ENCODE measurements at regions not wholly inside any gene's neighbourhood (a gene's known extent, or its start where the extent isn't known, plus 50 kb on each side); places are given as distances from the start of the nearest gene placed in this dataset.

DNA sequence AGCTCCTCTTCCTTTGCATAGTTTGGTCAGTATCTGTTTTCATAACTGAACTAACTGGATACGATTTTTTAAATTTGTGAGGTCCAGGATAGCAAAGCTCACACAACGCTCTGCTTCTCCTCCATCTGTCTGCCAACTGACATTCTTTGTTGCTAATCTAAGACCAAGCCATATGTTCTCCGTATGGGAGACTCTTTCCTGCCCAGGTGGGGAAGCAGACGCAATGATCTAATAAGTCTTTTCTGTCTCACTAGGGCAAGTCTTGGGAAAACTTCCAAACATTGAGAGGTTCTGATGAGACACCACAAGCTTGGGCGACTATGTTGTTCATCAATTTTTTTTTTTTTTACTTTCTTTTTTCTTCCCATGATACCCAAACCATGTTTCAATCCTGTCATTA is 558.5 kb downstream of the EFNA5 start:
- ChIA-PET POLR2A (no interaction called here), CTCF (no interaction called here)
- intact Hi-C loops (cut with micrococcal nuclease) = no loop called here
- Mint-ChIP-seq H3K4me3 (no peak overlapping the region), H3K9me3 (peaks cover 4% of the 10 kb centered on the region), H3K36me3 (no peaks in the 10 kb centered on the region), H3K27me3 (no peaks in the 10 kb centered on the region), H3K4me1 (ENCODE audit: low read depth) (no peaks in the 10 kb centered on the region), H3K27ac (no peak overlapping the region)
- no peak for DNase-seq

GRCh38 chr5:107104040-107104995 is 566.4 kb downstream of the EFNA5 start:
- Mint-ChIP-seq H3K4me3 (no peak overlapping the region), H3K36me3 (no peaks in the 10 kb centered on the region), H3K4me1 (ENCODE audit: low read depth) (no peaks in the 10 kb centered on the region), H3K9me3 (no peaks in the 10 kb centered on the region), H3K27ac (no peak overlapping the region), H3K27me3 (no peaks in the 10 kb centered on the region)
- CTCF ChIA-PET = no interaction called here
- intact Hi-C loops (cut with micrococcal nuclease) = no loop called here
- DNase-seq = no peak
- POLR2A ChIA-PET = no interaction called here

- Mint-ChIP-seq H3K4me3 (no peak overlapping the region), H3K4me1 (ENCODE audit: low read depth) (no peaks in the 10 kb centered on the region), H3K27ac (no peak overlapping the region), H3K9me3 (no peaks in the 10 kb centered on the region), H3K27me3 (no peaks in the 10 kb centered on the region), H3K36me3 (no peaks in the 10 kb centered on the region)
- intact Hi-C loops (cut with micrococcal nuclease) = no loop called here
- DNase-seq = no peak
- ChIA-PET POLR2A (no interaction called here), CTCF (no interaction called here)
These were observed 567.2 kb downstream of the EFNA5 start for GRCh38 chr5:107103522-107103921.

- no peak for DNase-seq
- no peaks in the 10 kb centered on the region for H3K4me1 Mint-ChIP-seq (ENCODE audit: low read depth)
- H3K9me3 Mint-ChIP-seq = no peaks in the 10 kb centered on the region
- POLR2A ChIA-PET = interaction anchor here (0.7 kb wide), 1 partner anchor 22 kb away, joined by 3 read pairs; no protein-coding TSS in a partner anchor
- H3K27ac Mint-ChIP-seq = no peak overlapping the region
- H3K4me3 Mint-ChIP-seq = no peak overlapping the region
- no peaks in the 10 kb centered on the region for H3K27me3 Mint-ChIP-seq
- intact Hi-C loops (cut with micrococcal nuclease) = no loop called here
- H3K36me3 Mint-ChIP-seq = no peaks in the 10 kb centered on the region
- CTCF ChIA-PET = no interaction called here
These were observed 570.6 kb downstream of the EFNA5 start for GRCh38 chr5:107100121-107100520.

DNA sequence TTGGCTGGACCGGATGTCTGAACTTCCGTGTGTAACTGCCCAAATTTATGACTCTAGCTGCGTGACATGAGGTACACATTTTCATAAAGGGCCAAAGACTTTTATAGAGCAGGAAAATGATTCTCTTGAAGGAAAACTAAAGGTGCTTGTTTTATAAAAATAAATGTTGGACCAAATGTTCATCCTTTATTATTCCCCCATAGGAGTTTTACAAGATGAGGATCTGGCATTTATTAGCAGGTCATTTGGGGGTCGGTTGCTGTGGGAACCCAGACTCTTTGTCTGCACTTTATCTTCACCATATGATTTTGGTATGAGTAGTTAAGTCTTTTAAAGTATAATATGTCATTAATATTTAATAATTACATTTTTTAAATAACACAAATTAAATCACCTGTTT is 571.2 kb downstream of the EFNA5 start:
- DNase-seq = no peak
- intact Hi-C loops (cut with micrococcal nuclease) = no loop called here
- Mint-ChIP-seq H3K36me3 (no peaks in the 10 kb centered on the region), H3K9me3 (no peaks in the 10 kb centered on the region), H3K27me3 (no peaks in the 10 kb centered on the region), H3K4me1 (ENCODE audit: low read depth) (no peaks in the 10 kb centered on the region), H3K27ac (no peak overlapping the region), H3K4me3 (no peak overlapping the region)
- CTCF ChIA-PET = no interaction called here
- POLR2A ChIA-PET = no interaction called here

- POLR2A ChIA-PET = no interaction called here
- peaks cover 3% of the 10 kb centered on the region for H3K9me3 Mint-ChIP-seq
These were observed 578.0 kb downstream of the EFNA5 start for GRCh38 chr5:107092695-107093094.

GRCh38 chr5:107090506-107090905 is 580.2 kb downstream of the EFNA5 start:
- Mint-ChIP-seq H3K4me3 (no peak overlapping the region), H3K9me3 (peaks cover 3% of the 10 kb centered on the region), H3K36me3 (no peaks in the 10 kb centered on the region), H3K27me3 (no peaks in the 10 kb centered on the region), H3K4me1 (ENCODE audit: low read depth) (no peaks in the 10 kb centered on the region), H3K27ac (no peak overlapping the region)
- no peak for DNase-seq
- intact Hi-C loops (cut with micrococcal nuclease) = no loop called here
- ChIA-PET POLR2A (no interaction called here), CTCF (no interaction called here)

More at GRCh38 chr5:107092695-107093094, 578.0 kb downstream of the EFNA5 start:
- intact Hi-C loops (cut with micrococcal nuclease) = no loop called here
- DNase-seq = no peak
- H3K4me1 Mint-ChIP-seq (ENCODE audit: low read depth) = no peaks in the 10 kb centered on the region
- CTCF ChIA-PET = no interaction called here
- no peaks in the 10 kb centered on the region for H3K27me3 Mint-ChIP-seq
- no peak overlapping the region for H3K27ac Mint-ChIP-seq
- H3K36me3 Mint-ChIP-seq = no peaks in the 10 kb centered on the region
- H3K4me3 Mint-ChIP-seq = no peak overlapping the region

GRCh38 chr5:107088907-107089306 is 581.8 kb downstream of the EFNA5 start:
- Mint-ChIP-seq H3K27me3 (no peaks in the 10 kb centered on the region), H3K27ac (no peak overlapping the region), H3K9me3 (peaks cover 3% of the 10 kb centered on the region), H3K4me1 (ENCODE audit: low read depth) (no peaks in the 10 kb centered on the region), H3K4me3 (no peak overlapping the region), H3K36me3 (no peaks in the 10 kb centered on the region)
- CTCF ChIA-PET = no interaction called here
- no peak for DNase-seq
- intact Hi-C loops (cut with micrococcal nuclease) = no loop called here
- POLR2A ChIA-PET = no interaction called here

DNA sequence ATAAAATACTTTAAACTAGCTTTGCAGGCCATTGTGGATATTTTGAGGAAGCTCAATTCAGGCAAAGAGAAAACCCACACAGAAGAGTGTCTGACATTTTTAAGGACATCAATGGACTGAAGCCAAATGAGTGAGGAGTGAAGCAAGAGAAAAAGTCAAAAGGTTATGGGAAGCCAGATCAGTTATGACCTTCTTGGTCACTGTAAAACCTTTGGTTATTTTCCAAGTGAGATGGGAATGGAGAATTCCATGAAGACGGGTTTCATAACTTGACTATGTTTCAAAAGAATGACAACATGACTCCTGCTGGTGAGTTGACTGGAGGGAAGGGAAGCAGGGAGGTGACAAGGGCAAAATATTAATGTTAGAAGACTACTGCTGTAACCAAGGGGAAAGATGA is 585.2 kb downstream of the EFNA5 start:
- no peak for DNase-seq
- Mint-ChIP-seq H3K36me3 (no peaks in the 10 kb centered on the region), H3K4me1 (ENCODE audit: low read depth) (no peaks in the 10 kb centered on the region), H3K4me3 (no peak overlapping the region), H3K27me3 (peaks cover 3% of the 10 kb centered on the region), H3K9me3 (no peaks in the 10 kb centered on the region), H3K27ac (no peak overlapping the region)
- CTCF ChIA-PET = no interaction called here
- intact Hi-C loops (cut with micrococcal nuclease) = no loop called here
- POLR2A ChIA-PET = no interaction called here

DNA sequence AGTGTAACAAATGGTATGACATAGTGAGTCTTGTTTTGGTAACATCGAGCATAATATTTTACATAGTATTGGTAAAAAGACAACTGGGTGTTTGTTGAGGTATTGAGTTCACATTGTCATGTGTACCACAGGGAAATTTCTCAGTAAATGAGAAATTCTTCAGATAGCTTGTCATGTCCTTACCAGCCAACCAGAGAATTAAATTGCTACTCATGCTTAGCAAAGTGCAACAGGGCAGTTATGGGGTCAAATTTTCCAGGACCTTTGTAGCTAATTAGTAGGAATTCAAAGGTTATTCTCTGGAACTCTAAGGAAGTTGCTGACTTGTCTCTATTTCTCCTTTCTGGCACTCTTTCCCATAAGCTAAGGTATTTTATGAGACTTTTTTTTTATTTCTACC is 595.7 kb downstream of the EFNA5 start:
- H3K4me1 Mint-ChIP-seq (ENCODE audit: low read depth) = no peaks in the 10 kb centered on the region
- ChIA-PET POLR2A (no interaction called here), CTCF (interaction anchor here (0.6 kb wide), 1 partner anchor 691 kb away, joined by 3 read pairs; no protein-coding TSS in a partner anchor)
- DNase-seq = no peak
- H3K4me3 Mint-ChIP-seq = no peak overlapping the region
- H3K36me3 Mint-ChIP-seq = no peaks in the 10 kb centered on the region
- no peaks in the 10 kb centered on the region for H3K9me3 Mint-ChIP-seq
- H3K27me3 Mint-ChIP-seq = no peaks in the 10 kb centered on the region
- intact Hi-C loops (cut with micrococcal nuclease) = no loop called here
- no peak overlapping the region for H3K27ac Mint-ChIP-seq

DNA sequence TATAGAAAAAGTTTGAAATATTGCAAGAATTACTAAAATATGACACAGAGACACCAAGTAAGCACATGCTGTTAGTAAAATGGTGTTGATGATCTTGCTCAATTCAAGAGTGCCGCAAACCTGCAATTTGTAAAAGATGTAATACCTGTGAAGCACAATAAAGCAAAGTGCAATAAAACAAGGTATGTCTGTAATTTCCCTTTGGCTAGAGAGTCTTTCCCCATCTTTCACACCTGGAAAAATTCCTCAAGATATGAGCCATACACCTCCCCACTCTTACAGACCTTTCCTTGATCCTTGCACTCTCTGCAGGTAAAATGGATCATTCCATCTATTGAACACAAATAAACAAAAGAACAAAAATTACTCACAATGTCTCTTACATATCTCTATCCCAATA is 597.8 kb downstream of the EFNA5 start:
- ChIA-PET POLR2A (no interaction called here), CTCF (no interaction called here)
- H3K4me3 Mint-ChIP-seq = no peak overlapping the region
- H3K36me3 Mint-ChIP-seq = no peaks in the 10 kb centered on the region
- H3K27me3 Mint-ChIP-seq = no peaks in the 10 kb centered on the region
- no peaks in the 10 kb centered on the region for H3K9me3 Mint-ChIP-seq
- H3K27ac Mint-ChIP-seq = no peak overlapping the region
- intact Hi-C loops (cut with micrococcal nuclease) = no loop called here
- no peaks in the 10 kb centered on the region for H3K4me1 Mint-ChIP-seq (ENCODE audit: low read depth)
- no peak for DNase-seq

DNA sequence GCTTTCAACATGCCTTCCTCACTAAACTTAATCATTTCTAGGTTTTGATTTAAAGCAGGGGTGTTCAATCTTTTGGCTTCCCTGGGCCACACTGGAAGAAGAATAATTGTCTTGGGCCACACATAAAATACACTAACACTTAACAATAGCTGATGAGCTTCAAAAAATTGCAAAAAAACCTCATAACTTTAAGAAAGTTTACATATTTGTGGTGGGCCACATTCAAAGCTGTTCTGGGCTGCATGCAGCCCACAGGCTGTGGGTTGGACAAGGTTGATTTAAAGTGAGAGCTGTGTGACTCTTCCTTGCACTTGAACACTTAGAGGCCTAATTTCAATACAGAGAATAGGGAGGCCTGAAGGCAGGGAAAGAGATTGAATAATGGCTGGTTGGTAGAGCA is 598.3 kb downstream of the EFNA5 start:
- no peaks in the 10 kb centered on the region for H3K27me3 Mint-ChIP-seq
- H3K4me3 Mint-ChIP-seq = no peak overlapping the region
- no peaks in the 10 kb centered on the region for H3K4me1 Mint-ChIP-seq (ENCODE audit: low read depth)
- no peaks in the 10 kb centered on the region for H3K9me3 Mint-ChIP-seq
- no peak for DNase-seq
- CTCF ChIA-PET = no interaction called here
- no peaks in the 10 kb centered on the region for H3K36me3 Mint-ChIP-seq
- POLR2A ChIA-PET = no interaction called here
- H3K27ac Mint-ChIP-seq = no peak overlapping the region
- intact Hi-C loops (cut with micrococcal nuclease) = no loop called here

DNA sequence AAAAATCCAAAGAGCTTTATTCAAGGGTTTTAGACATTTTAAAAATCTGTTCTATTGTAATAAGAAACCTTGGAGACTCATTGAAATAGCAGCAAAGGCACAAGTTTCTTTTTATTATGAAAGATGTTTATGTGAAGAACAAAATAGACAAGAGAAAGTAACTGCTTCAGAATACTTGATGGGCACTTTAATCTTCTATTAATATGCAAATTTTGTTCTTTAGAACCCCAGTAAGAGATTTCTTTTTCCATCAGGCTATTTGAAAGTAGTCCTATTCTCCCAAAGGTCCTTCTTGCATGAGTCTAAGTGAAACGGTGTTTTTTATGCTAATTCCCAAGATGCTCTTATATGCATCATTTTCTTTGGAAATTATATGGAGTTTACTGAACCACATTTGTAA is 602.0 kb downstream of the EFNA5 start:
- POLR2A ChIA-PET = no interaction called here
- DNase-seq = no peak
- Mint-ChIP-seq H3K27ac (no peak overlapping the region), H3K9me3 (no peaks in the 10 kb centered on the region), H3K4me1 (ENCODE audit: low read depth) (no peaks in the 10 kb centered on the region), H3K4me3 (no peak overlapping the region), H3K27me3 (no peaks in the 10 kb centered on the region), H3K36me3 (no peaks in the 10 kb centered on the region)
- intact Hi-C loops (cut with micrococcal nuclease) = no loop called here
- CTCF ChIA-PET = no interaction called here

Data from activated CD4-positive, alpha-beta memory T cell treated with anti-CD3 and anti-CD28 coated beads for 36 hours (primary cell).